Kidney (tissue), 13 donors: ENCODE measurements at regions not wholly inside any gene's neighbourhood (a gene's known extent, or its start where the extent isn't known, plus 50 kb on each side); places are given as distances from the start of the nearest gene placed in this dataset.

Source experiments
- DNase-seq, 5 donors: peaks; one replicate each; pipeline ENCODE4 v3.0.0-alpha.2; 2013 to 2020
- FAIRE-seq: peaks from 2 replicates; lab custom pipeline; 2012; peaks lifted over from hg19 to GRCh38; lab: Jason Lieb, UNC
- H3K27ac ChIP-seq, 2 donors: one replicate each; pipeline ENCODE4 v1.7.0; 2013; ENCODE audit warnings: low read depth in 2 of 2, low read length in 2 of 2, inconsistent platforms in 1 of 2
- H3K27me3 ChIP-seq: one replicate; pipeline ENCODE4 v1.7.1; 2013; ENCODE audit warnings: low read length, inconsistent platforms; ENCODE audit not compliant: control insufficient read depth, insufficient read depth
- H3K36me3 ChIP-seq, 3 donors: one replicate each; pipeline versions ENCODE4 v1.7.0 to v1.7.1; 2013; ENCODE audit warnings: low read length in 3 of 3, control low read depth in 1 of 3, inconsistent platforms in 1 of 3; ENCODE audit not compliant: insufficient read depth in 3 of 3, control insufficient read depth in 2 of 3
- H3K4me1 ChIP-seq, 3 donors: one replicate each; pipeline versions ENCODE4 v1.7.0 to v1.7.1; 2013; ENCODE audit warnings: low read length in 3 of 3, inconsistent platforms in 1 of 3, low read depth in 1 of 3; ENCODE audit not compliant: control insufficient read depth in 2 of 3, insufficient read depth in 2 of 3
- H3K4me3 ChIP-seq, 3 donors: one replicate each; pipeline versions ENCODE4 v1.7.0 to v1.8.1; 2013; ENCODE audit warnings: low read length in 3 of 3, control low read depth in 1 of 3, inconsistent platforms in 1 of 3
- H3K9ac ChIP-seq, 3 donors: one replicate each; pipeline versions ENCODE4 v1.7.0 to v1.7.1; 2013; ENCODE audit warnings: low read length in 3 of 3, control low read depth in 1 of 3, inconsistent platforms in 1 of 3
- H3K9me3 ChIP-seq, 3 donors: one replicate each; pipeline versions ENCODE4 v1.7.0 to v1.7.1; 2013; ENCODE audit warnings: low read length in 3 of 3, control low read depth in 1 of 3, inconsistent platforms in 1 of 3; ENCODE audit not compliant: control insufficient read depth in 2 of 3, insufficient read depth in 1 of 3
- intact Hi-C: fragments of 100-400 bp; cut with DNase I; formaldehyde crosslinking; loops from one replicate; pipeline ENCODE4 v1.11.1; 2022
- TF ChIP-seq, protein P1 (sequence below): IDR thresholded peaks from 3 replicates; pipeline ENCODE4 v1.5.1; 2012; ENCODE audit warnings: mild to moderate bottlenecking, moderate library complexity, borderline replicate concordance; ENCODE audit not compliant: insufficient read depth; ENCODE audit errors: extremely low read depth
- donor health status: control.
- donor health status: control.
- donor health status: control.
- donor health status: control.
- donor health status: control.
- donor health status: DM: yes; HTN: yes; CAD: no.
- donor health status: Normal renal cell carcinoma (clear cell type).

DNA sequence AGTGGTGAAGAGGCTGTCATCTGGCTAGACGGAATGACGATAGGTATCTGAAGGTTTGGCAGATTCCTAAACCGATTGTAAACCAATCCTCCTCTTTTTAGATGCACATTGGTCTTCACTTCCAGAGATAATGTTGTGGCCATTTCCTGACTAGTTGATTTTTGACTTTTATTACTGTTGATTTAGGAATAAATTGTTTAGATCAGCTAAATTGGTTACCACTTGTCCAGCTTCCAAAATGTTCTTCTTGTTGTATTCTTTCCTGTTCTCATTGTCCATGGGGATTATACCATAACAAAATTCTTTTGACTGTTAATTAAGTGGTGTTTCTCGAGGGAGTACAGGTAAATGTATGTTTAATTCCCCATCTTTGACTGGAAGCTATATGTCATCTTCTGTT, 119.7 kb downstream of the MACROH2A1 start:
- TF ChIP-seq, protein P1, sequence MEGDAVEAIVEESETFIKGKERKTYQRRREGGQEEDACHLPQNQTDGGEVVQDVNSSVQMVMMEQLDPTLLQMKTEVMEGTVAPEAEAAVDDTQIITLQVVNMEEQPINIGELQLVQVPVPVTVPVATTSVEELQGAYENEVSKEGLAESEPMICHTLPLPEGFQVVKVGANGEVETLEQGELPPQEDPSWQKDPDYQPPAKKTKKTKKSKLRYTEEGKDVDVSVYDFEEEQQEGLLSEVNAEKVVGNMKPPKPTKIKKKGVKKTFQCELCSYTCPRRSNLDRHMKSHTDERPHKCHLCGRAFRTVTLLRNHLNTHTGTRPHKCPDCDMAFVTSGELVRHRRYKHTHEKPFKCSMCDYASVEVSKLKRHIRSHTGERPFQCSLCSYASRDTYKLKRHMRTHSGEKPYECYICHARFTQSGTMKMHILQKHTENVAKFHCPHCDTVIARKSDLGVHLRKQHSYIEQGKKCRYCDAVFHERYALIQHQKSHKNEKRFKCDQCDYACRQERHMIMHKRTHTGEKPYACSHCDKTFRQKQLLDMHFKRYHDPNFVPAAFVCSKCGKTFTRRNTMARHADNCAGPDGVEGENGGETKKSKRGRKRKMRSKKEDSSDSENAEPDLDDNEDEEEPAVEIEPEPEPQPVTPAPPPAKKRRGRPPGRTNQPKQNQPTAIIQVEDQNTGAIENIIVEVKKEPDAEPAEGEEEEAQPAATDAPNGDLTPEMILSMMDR, result no peak
- DNase-seq, result no peak
- Histone ChIP-seq H3K4me3 (no peak overlapping the region), H3K9me3 (no peaks in the 10 kb centered on the region), H3K36me3 (no peaks in the 10 kb centered on the region), H3K9ac (no peak overlapping the region), H3K27me3 (no peaks in the 10 kb centered on the region), H3K4me1 (no peaks in the 10 kb centered on the region), H3K27ac (no peak overlapping the region)
- FAIRE-seq, result no peak
- intact Hi-C loops, result no loop called here

DNA sequence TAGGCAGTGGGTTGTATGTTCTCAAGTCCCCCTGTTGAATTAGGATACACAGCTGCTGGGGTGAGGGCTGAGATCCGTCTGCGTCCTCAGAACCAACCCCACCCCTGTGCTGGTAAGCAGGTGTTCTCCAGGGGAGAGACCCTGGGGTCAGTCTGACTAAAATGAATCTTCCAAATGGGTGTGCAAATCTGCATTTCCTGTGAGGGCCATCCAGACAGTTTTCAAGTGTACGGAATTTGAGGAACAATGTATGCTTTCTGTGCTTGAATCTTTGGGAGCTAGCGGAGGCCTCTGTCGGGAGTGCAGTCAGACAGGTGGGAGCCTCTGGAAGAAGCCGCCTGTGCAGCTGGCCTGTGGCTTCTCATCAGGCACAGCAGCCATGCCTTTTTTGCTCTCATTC, 122.9 kb downstream of the MACROH2A1 start:
- H3K9ac ChIP-seq, result no peak overlapping the region
- no peak for DNase-seq
- no peak for FAIRE-seq
- H3K27me3 ChIP-seq, result no peaks in the 10 kb centered on the region
- intact Hi-C loops, result no loop called here
- no peaks in the 10 kb centered on the region for H3K9me3 ChIP-seq
- no peak overlapping the region for H3K27ac ChIP-seq
- H3K36me3 ChIP-seq, result no peaks in the 10 kb centered on the region
- H3K4me3 ChIP-seq, result no peak overlapping the region
- no peaks in the 10 kb centered on the region for H3K4me1 ChIP-seq
- TF ChIP-seq, protein P1, result no peak

DNA sequence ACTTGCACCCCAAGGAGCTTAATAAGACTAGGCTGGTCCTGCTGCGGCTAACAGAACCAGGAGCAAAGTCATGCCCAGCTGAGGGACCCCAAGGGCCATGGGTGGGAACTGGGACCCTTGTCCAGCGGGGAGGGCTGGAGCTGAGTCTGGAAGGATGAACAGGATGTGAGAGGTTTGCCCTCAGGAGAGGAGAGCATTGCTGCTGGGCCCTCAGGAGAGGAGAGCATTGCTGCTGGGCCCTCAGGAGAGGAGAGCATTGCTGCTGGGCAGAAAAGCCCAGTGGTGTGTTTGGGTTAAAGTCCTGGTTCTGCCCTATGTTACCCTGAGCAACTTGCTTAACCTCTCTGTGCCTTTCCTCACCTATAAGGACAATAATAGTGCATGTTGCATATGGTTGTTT, 125.8 kb downstream of the MACROH2A1 start:
- Histone ChIP-seq H3K9ac (no peak overlapping the region), H3K9me3 (no peaks in the 10 kb centered on the region), H3K4me3 (no peak overlapping the region), H3K4me1 (no peaks in the 10 kb centered on the region), H3K36me3 (no peaks in the 10 kb centered on the region), H3K27me3 (no peaks in the 10 kb centered on the region), H3K27ac (no peak overlapping the region)
- intact Hi-C loops, result no loop called here
- DNase-seq, result no peak
- TF ChIP-seq, protein P1, result no peak
- FAIRE-seq, result no peak

DNA sequence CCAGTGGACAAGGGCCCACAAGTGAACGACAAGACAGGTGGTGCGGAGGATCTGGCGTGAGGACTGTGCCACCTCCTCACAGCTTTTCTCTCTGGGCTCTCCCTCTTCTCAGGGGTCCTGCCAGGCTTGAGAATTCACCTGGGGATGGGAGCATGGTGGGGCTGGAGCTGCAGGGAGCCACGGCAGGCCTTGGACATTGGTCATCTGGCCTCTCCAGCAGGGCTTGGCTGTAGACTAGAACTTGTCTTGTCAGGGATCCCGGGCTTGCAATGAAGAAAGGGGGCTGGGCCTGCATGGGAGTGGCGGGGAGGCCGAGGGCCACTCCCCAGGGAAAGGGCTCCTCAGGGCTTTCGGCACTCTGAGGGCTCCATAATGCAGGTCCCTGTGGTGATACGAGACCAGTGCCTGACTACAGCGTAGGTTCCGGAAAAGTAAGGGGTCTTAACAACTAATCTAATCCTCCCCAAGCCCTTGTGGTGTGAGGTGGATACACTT, 126.7 kb downstream of the MACROH2A1 start:
- Histone ChIP-seq H3K9ac (no peak overlapping the region), H3K27me3 (no peaks in the 10 kb centered on the region), H3K4me1 (no peaks in the 10 kb centered on the region), H3K9me3 (no peaks in the 10 kb centered on the region), H3K36me3 (no peaks in the 10 kb centered on the region), H3K4me3 (no peak overlapping the region), H3K27ac (no peak overlapping the region)
- no peak for DNase-seq
- intact Hi-C loops, result no loop called here
- no peak for FAIRE-seq
- TF ChIP-seq, protein P1, result no peak
